HG03565 (cell line): ENCODE measurements at regions not wholly inside any gene's neighbourhood (a gene's known extent, or its start where the extent isn't known, plus 50 kb on each side); places are given as distances from the start of the nearest gene placed in this dataset.

Experiments used
- ATAC-seq: cut with Tn5 transposase; IDR thresholded peaks from one replicate; pipeline ENCODE4 v1.9.1; 2021; ENCODE audit warnings: mild to moderate bottlenecking, moderate library complexity; ENCODE audit not compliant: unreplicated experiment

GRCh38 chr20:39299783-39300182 lies 337.6 kb downstream of the DHX35 start:
- no peak for ATAC-seq

- no peak for ATAC-seq
These were observed 336.7 kb downstream of the DHX35 start for GRCh38 chr20:39298571-39299506.

GRCh38 chr20:39298121-39298520 lies 336.0 kb downstream of the DHX35 start:
- ATAC-seq = no peak

GRCh38 chr20:39295301-39295700 lies 333.2 kb downstream of the DHX35 start:
- no peak for ATAC-seq

GRCh38 chr20:39294137-39294725 lies 332.1 kb downstream of the DHX35 start:
- ATAC-seq = no peak

GRCh38 chr20:39292193-39292736 lies 330.1 kb downstream of the DHX35 start:
- no peak for ATAC-seq

GRCh38 chr20:39291301-39291700 lies 329.2 kb downstream of the DHX35 start:
- ATAC-seq = no peak

- no peak for ATAC-seq
These were observed 328.4 kb downstream of the DHX35 start for GRCh38 chr20:39290575-39290974.

GRCh38 chr20:39289831-39290230 lies 327.7 kb downstream of the DHX35 start:
- ATAC-seq = no peak

- ATAC-seq = no peak
These were observed 327.2 kb downstream of the DHX35 start for GRCh38 chr20:39289316-39289715.

- no peak for ATAC-seq
These were observed 321.3 kb downstream of the DHX35 start for GRCh38 chr20:39283464-39283863.

GRCh38 chr20:39282619-39283092 lies 320.5 kb downstream of the DHX35 start:
- ATAC-seq = no peak

- no peak for ATAC-seq
These were observed 318.7 kb downstream of the DHX35 start for GRCh38 chr20:39280875-39281274.

GRCh38 chr20:39278230-39278788 lies 316.2 kb downstream of the DHX35 start:
- ATAC-seq = no peak

- no peak for ATAC-seq
These were observed 315.0 kb downstream of the DHX35 start for GRCh38 chr20:39277185-39277584.

- ATAC-seq = no peak
These were observed 308.9 kb downstream of the DHX35 start for GRCh38 chr20:39270837-39271604.

- no peak for ATAC-seq
These were observed 307.5 kb downstream of the DHX35 start for GRCh38 chr20:39269493-39270217.

- no peak for ATAC-seq
These were observed 306.9 kb downstream of the DHX35 start for GRCh38 chr20:39268981-39269461.

GRCh38 chr20:39268491-39268951 lies 306.4 kb downstream of the DHX35 start:
- ATAC-seq = no peak

- no peak for ATAC-seq
These were observed 304.8 kb downstream of the DHX35 start for GRCh38 chr20:39266989-39267388.
